IMR-90 (cell line): ENCODE measurements at regions not wholly inside any gene's neighbourhood (a gene's known extent, or its start where the extent isn't known, plus 50 kb on each side); places are given as distances from the start of the nearest gene placed in this dataset.

ENCODE experiments used
- ATAC-seq: fragments of 200-7000 bp; cut with Tn5 transposase; 2 replicates; pipeline ENCODE4 v1.9.1; 2020; ENCODE audit warnings: low read depth, mild to moderate bottlenecking, moderate library complexity
- BruUV-seq: library from RNA; stranded (reverse); fragments of 400-500 nt; replicated peaks from 2 replicates; lab custom pipeline; 2021; lab: Mats Ljungman, UMichigan
- CTCF ChIA-PET: fragments of 300-600 bp; formaldehyde crosslinking; extraction: SDS; loops from one replicate; lab custom pipeline; 2021; ENCODE audit warnings: antibody characterized with exemption; lab: Yijun Ruan, JAX
- POLR2A ChIA-PET: fragments of 300-600 bp; sonication (Branson Sonifier 250); formaldehyde crosslinking; loops from one replicate; lab custom pipeline; 2022; ENCODE audit warnings: antibody characterized with exemption; ENCODE audit not compliant: unreplicated experiment; lab: Charles Lee
- DNase-seq: peaks from one replicate; pipeline ENCODE4 v3.0.0; 2013
- H2AFZ ChIP-seq: replicated peaks from 2 replicates; pipeline ENCODE3; 2013; ENCODE audit warnings: low read length, mild to moderate bottlenecking; ENCODE audit not compliant: poor library complexity
- H2AK5ac ChIP-seq: 2 replicates; pipeline ENCODE4 v1.6.1; 2013; ENCODE audit warnings: low read depth, low read length, inconsistent platforms
- H2AK9ac ChIP-seq: replicated peaks from 2 replicates; pipeline ENCODE3; 2013; ENCODE audit warnings: mild to moderate bottlenecking, low read depth, low read length, moderate library complexity; ENCODE audit not compliant: poor library complexity
- H2BK120ac ChIP-seq: 2 replicates; pipeline ENCODE4 v1.6.1; 2013; ENCODE audit warnings: low read depth, low read length, inconsistent platforms
- H2BK15ac ChIP-seq: 3 replicates; pipeline ENCODE4 v1.6.1; 2013; ENCODE audit warnings: low read depth, low read length, inconsistent platforms
- H2BK20ac ChIP-seq: 2 replicates; pipeline ENCODE4 v1.6.1; 2013; ENCODE audit warnings: low read depth, mild to moderate bottlenecking, inconsistent platforms, low read length, moderate library complexity
- H2BK5ac ChIP-seq: 2 replicates; pipeline ENCODE4 v1.6.1; 2013; ENCODE audit warnings: mild to moderate bottlenecking, low read depth, low read length, inconsistent platforms; ENCODE audit not compliant: poor library complexity, severe bottlenecking
- H3K14ac ChIP-seq: replicated peaks from 2 replicates; pipeline ENCODE4 v1.6.1; 2013; ENCODE audit warnings: low read depth, low read length, inconsistent platforms
- H3K18ac ChIP-seq: 2 replicates; pipeline ENCODE4 v1.6.1; 2013; ENCODE audit warnings: low read depth, low read length, control low read depth
- H3K23ac ChIP-seq: 2 replicates; pipeline ENCODE4 v1.6.1; 2013; ENCODE audit warnings: low read depth, low read length, inconsistent platforms
- H3K27ac ChIP-seq: 2 replicates; pipeline ENCODE4 v1.5.1; 2013; ENCODE audit warnings: mild to moderate bottlenecking, control low read depth, low read length; ENCODE audit not compliant: insufficient read depth
- H3K27me3 ChIP-seq: 2 replicates; pipeline ENCODE4 v1.6.1; 2013; ENCODE audit warnings: low read length; ENCODE audit not compliant: control insufficient read depth, insufficient read depth
- H3K36me3 ChIP-seq: 2 replicates; pipeline ENCODE4 v1.6.1; 2013; ENCODE audit warnings: low read length, mixed read lengths; ENCODE audit not compliant: control insufficient read depth, insufficient read depth
- H3K4ac ChIP-seq: 2 replicates; pipeline ENCODE4 v1.6.1; 2013; ENCODE audit warnings: low read depth, low read length, inconsistent platforms
- H3K4me1 ChIP-seq: 2 replicates; pipeline ENCODE4 v1.6.1; 2013; ENCODE audit warnings: low read length, mixed read lengths; ENCODE audit not compliant: control insufficient read depth, insufficient read depth
- H3K4me2 ChIP-seq: 2 replicates; pipeline ENCODE4 v1.6.1; 2013; ENCODE audit warnings: low read depth, mild to moderate bottlenecking, control low read depth, low read length, moderate library complexity
- H3K4me3 ChIP-seq: 2 replicates; pipeline ENCODE4 v1.5.1; 2013; ENCODE audit warnings: low read depth, mild to moderate bottlenecking, control low read depth, low read length, moderate library complexity; ENCODE audit not compliant: insufficient read depth
- H3K56ac ChIP-seq: 2 replicates; pipeline ENCODE4 v1.6.1; 2013; ENCODE audit warnings: low read length, inconsistent platforms; ENCODE audit not compliant: insufficient read depth; ENCODE audit errors: extremely low read depth
- H3K79me1 ChIP-seq, 2 experiments: 2 replicates each; pipeline ENCODE4 v1.6.1; 2013; ENCODE audit warnings: low read length in 2 of 2, inconsistent platforms in 1 of 2, low read depth in 1 of 2
- H3K9ac ChIP-seq: 2 replicates; pipeline ENCODE4 v1.6.1; 2013; ENCODE audit warnings: low read depth, low read length, control low read depth
- H3K9me1 ChIP-seq: 2 replicates; pipeline ENCODE4 v1.6.1; 2013; ENCODE audit warnings: low read length, inconsistent platforms; ENCODE audit not compliant: insufficient read depth
- H3K9me3 ChIP-seq: 2 replicates; pipeline ENCODE4 v1.6.1; 2013; ENCODE audit warnings: low read length; ENCODE audit not compliant: control insufficient read depth, insufficient read depth
- H4K20me1 ChIP-seq: 2 replicates; pipeline ENCODE4 v1.6.1; 2013; ENCODE audit warnings: low read length, inconsistent platforms; ENCODE audit not compliant: insufficient read depth
- H4K5ac ChIP-seq: 2 replicates; pipeline ENCODE4 v1.6.1; 2013; ENCODE audit warnings: mild to moderate bottlenecking, low read depth, low read length, control low read depth
- H4K8ac ChIP-seq, 2 experiments: 2 replicates each; pipeline ENCODE4 v1.6.1; 2013; ENCODE audit warnings: low read depth in 2 of 2, low read length in 2 of 2, control low read depth in 1 of 2, inconsistent platforms in 1 of 2
- H4K91ac ChIP-seq: 2 replicates; pipeline ENCODE4 v1.6.1; 2013; ENCODE audit warnings: low read depth, low read length, inconsistent platforms; ENCODE audit not compliant: insufficient read depth
- BHLHE40 ChIP-seq: fragments of 150-350 bp; IDR thresholded peaks from 2 replicates; pipeline ENCODE4 v1.6.1; 2016; ENCODE audit warnings: mild to moderate bottlenecking, low read depth, low read length
- CHD1 ChIP-seq: IDR thresholded peaks from 2 replicates; pipeline ENCODE4 v1.6.1; 2012; ENCODE audit warnings: low read depth, low read length, improper control_type of control experiment
- ELK1 ChIP-seq: fragments of 150-350 bp; IDR thresholded peaks from 2 replicates; pipeline ENCODE4 v1.6.1; 2016; ENCODE audit warnings: low read depth, mild to moderate bottlenecking, low read length, moderate library complexity, borderline replicate concordance
- MAFK ChIP-seq: IDR thresholded peaks from 2 replicates; pipeline ENCODE4 v1.6.1; 2012; ENCODE audit warnings: low read depth, low read length, improper control_type of control experiment
- MXI1 ChIP-seq: IDR thresholded peaks from 2 replicates; pipeline ENCODE4 v1.6.1; 2012; ENCODE audit warnings: low read depth, mild to moderate bottlenecking, low read length, moderate library complexity, borderline replicate concordance
- NFE2L2 ChIP-seq: fragments of 150-350 bp; IDR thresholded peaks from 2 replicates; pipeline ENCODE4 v1.6.1; 2016; ENCODE audit warnings: low read depth, mild to moderate bottlenecking, low read length
- RCOR1 ChIP-seq: IDR thresholded peaks from 2 replicates; pipeline ENCODE4 v1.6.1; 2012; ENCODE audit warnings: mild to moderate bottlenecking, low read length, improper control_type of control experiment; ENCODE audit not compliant: insufficient replicate concordance
- SMC3 ChIP-seq: fragments of 150-350 bp; IDR thresholded peaks from 2 replicates; pipeline ENCODE4 v1.6.1; 2016; ENCODE audit warnings: low read depth, mild to moderate bottlenecking, antibody characterized with exemption, low read length, moderate library complexity
- USF2 ChIP-seq: fragments of 150-350 bp; IDR thresholded peaks from 2 replicates; pipeline ENCODE4 v1.6.1; 2017; ENCODE audit warnings: mild to moderate bottlenecking, antibody characterized with exemption, low read length, low read depth
- WGBS, 2 experiments: methylation state at CpG; one replicate each; pipeline versions ENCODE4 v1.1.5 to v1.1.7; 2013; ENCODE audit warnings: missing lambda C conversion rate in 2 of 2; ENCODE audit not compliant: insufficient read length in 1 of 2; ENCODE audit errors: extremely low coverage in 2 of 2; 5-methylcytosine and 5-hydroxymethylcytosine counted together
- dilution Hi-C: fragments of 300-500 bp; cut with HindIII; formaldehyde crosslinking; loops from one replicate; pipeline ENCODE4 v1.14.3; 2018; ENCODE audit warnings: low sequenced_read_pairs; ENCODE audit not compliant: unreplicated experiment
- in situ Hi-C: fragments of 300-500 bp; cut with MboI; formaldehyde crosslinking; loops from 3 replicates; pipeline ENCODE4 v1.14.3; 2019; ENCODE audit warnings: low sequenced_read_pairs, inconsistent platforms, mixed read lengths
- intact Hi-C: fragments of 100-400 bp; cut with micrococcal nuclease; formaldehyde crosslinking; loops from 2 replicates; pipeline ENCODE4 v1.10.0; 2022

GRCh38 chr2:184053326-184053725 is 545.0 kb upstream of the ZNF804A start:
- Histone ChIP-seq H3K27me3 (no peaks in the 10 kb centered on the region), H3K9me1 (no peaks in the 10 kb centered on the region), H3K27ac (no peak overlapping the region), H2AK5ac (no peak overlapping the region), H4K91ac (no peak overlapping the region), H3K36me3 (no peaks in the 10 kb centered on the region), H4K8ac (no peak overlapping the region), H2BK120ac (no peak overlapping the region), H4K5ac (no peak overlapping the region), H3K4me2 (no peak overlapping the region), H2AK9ac (no peak overlapping the region), H3K18ac (no peak overlapping the region), H2BK15ac (no peak overlapping the region), H4K20me1 (no peaks in the 10 kb centered on the region), H2BK20ac (no peak overlapping the region), H3K4ac (no peak overlapping the region), H3K9ac (no peak overlapping the region), H3K79me1 (no peaks in the 10 kb centered on the region), H3K23ac (no peak overlapping the region), H3K4me3 (no peak overlapping the region), H2AFZ (no peak overlapping the region), H2BK5ac (no peak overlapping the region), H3K14ac (no peak overlapping the region), H3K9me3 (peaks cover 8% of the 10 kb centered on the region; the same call in 1 of the 2 replicates), H3K56ac (no peak overlapping the region), H3K4me1 (no peaks in the 10 kb centered on the region)
- TF ChIP-seq RCOR1 (no peak), ELK1 (no peak), USF2 (no peak), BHLHE40 (no peak), NFE2L2 (no peak), MAFK (no peak), SMC3 (no peak), CHD1 (no peak), MXI1 (no peak)
- in situ Hi-C loops (no loop called here), dilution Hi-C loops (no loop called here), intact Hi-C loops (no loop called here)
- ATAC-seq (no peak), DNase-seq (no peak)
- WGBS, 2 experiments: no CpG with 5 or more reads among the region's 3 CpGs
- ChIA-PET CTCF (interaction anchor here (1.3 kb wide), 1 partner anchor 804 kb away, joined by 3 read pairs; no protein-coding TSS in a partner anchor), POLR2A (no interaction called here)
- BruUV-seq: no TSS peak
